ENCODE measurements at regions not wholly inside any gene's neighbourhood (a gene's known extent, or its start where the extent isn't known, plus 50 kb on each side); places are given as distances from the start of the nearest gene placed in this dataset.
"Not testable (repeated sequence)": the region's sequence is repeated elsewhere in the genome, so short reads cannot be mapped to it uniquely, and the experiment has no call there.

GRCh38 chr20:57995381-57995977, 233.0 kb downstream of the ANKRD60 start:
- no peak for DNase-seq

- DNase-seq = no peak
Observed at GRCh38 chr20:57993716-57994431, 234.6 kb downstream of the ANKRD60 start.

- no peak for DNase-seq
Observed at GRCh38 chr20:57991211-57991881, 237.1 kb downstream of the ANKRD60 start.

GRCh38 chr20:57990396-57990987, 238.0 kb downstream of the ANKRD60 start:
- DNase-seq = no peak

- DNase-seq = no peak
Observed at GRCh38 chr20:57988828-57989227, 239.6 kb downstream of the ANKRD60 start.

- DNase-seq = no peak
Observed at GRCh38 chr20:57988422-57988821, 240.0 kb downstream of the ANKRD60 start.

GRCh38 chr20:57987659-57988058, 240.8 kb downstream of the ANKRD60 start:
- no peak for DNase-seq

- DNase-seq = no peak
Observed at GRCh38 chr20:57986666-57987065, 241.8 kb downstream of the ANKRD60 start.

- no peak for DNase-seq
Observed at GRCh38 chr20:57985278-57985677, 243.2 kb downstream of the ANKRD60 start.

GRCh38 chr20:57983082-57983481, 245.4 kb downstream of the ANKRD60 start:
- DNase-seq = no peak

- no peak for DNase-seq
Observed at GRCh38 chr20:57980506-57980905, 247.9 kb downstream of the ANKRD60 start.

GRCh38 chr20:57977569-57977968, 250.9 kb downstream of the ANKRD60 start:
- DNase-seq = no peak

- no peak for DNase-seq
Observed at GRCh38 chr20:57977141-57977540, 251.3 kb downstream of the ANKRD60 start.

GRCh38 chr20:57974863-57975262, 253.6 kb downstream of the ANKRD60 start:
- no peak for DNase-seq

GRCh38 chr20:57973886-57974285, 254.6 kb downstream of the ANKRD60 start:
- DNase-seq = no peak

GRCh38 chr20:57971583-57971982, 256.9 kb downstream of the ANKRD60 start:
- DNase-seq = not testable (repeated sequence)

GRCh38 chr20:57970856-57971255, 257.6 kb downstream of the ANKRD60 start:
- DNase-seq = no peak

GRCh38 chr20:57970116-57970515, 258.3 kb downstream of the ANKRD60 start:
- no peak for DNase-seq

GRCh38 chr20:57968120-57968519, 258.3 kb upstream of the PMEPA1 start:
- DNase-seq = no peak

GRCh38 chr20:57967364-57967763, 257.5 kb upstream of the PMEPA1 start:
- DNase-seq = no peak

- DNase-seq = no peak
Observed at GRCh38 chr20:57966620-57967019, 256.8 kb upstream of the PMEPA1 start.

- no peak for DNase-seq
Observed at GRCh38 chr20:57965441-57965840, 255.6 kb upstream of the PMEPA1 start.

- DNase-seq = no peak
Observed at GRCh38 chr20:57964011-57964862, 254.4 kb upstream of the PMEPA1 start.
